GM19035 (cell line): ENCODE measurements at regions not wholly inside any gene's neighbourhood (a gene's known extent, or its start where the extent isn't known, plus 50 kb on each side); places are given as distances from the start of the nearest gene placed in this dataset.

ENCODE experiments used
- ATAC-seq: cut with Tn5 transposase; IDR thresholded peaks from one replicate; pipeline ENCODE4 v1.9.1; 2021; ENCODE audit not compliant: unreplicated experiment

DNA sequence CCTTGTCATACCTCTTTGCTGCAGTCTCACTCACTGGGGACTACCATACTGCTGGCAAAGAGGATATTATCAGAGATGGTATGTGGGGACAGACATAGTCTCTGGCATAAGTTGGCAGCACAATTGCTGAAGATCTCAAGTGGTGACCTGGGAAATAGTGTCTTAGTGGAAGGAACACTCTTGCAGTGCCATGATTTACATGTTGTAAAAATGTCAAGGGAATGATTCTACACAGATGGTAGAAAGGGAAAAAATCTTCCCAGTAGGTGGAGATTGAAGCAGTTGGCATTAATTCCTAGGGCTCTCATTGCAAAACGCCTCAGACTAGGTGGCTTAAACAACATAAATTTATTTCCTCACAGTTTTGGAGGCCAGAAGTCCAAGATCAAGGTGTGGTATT, 662.2 kb downstream of the DHX35 start:
- no peak for ATAC-seq

DNA sequence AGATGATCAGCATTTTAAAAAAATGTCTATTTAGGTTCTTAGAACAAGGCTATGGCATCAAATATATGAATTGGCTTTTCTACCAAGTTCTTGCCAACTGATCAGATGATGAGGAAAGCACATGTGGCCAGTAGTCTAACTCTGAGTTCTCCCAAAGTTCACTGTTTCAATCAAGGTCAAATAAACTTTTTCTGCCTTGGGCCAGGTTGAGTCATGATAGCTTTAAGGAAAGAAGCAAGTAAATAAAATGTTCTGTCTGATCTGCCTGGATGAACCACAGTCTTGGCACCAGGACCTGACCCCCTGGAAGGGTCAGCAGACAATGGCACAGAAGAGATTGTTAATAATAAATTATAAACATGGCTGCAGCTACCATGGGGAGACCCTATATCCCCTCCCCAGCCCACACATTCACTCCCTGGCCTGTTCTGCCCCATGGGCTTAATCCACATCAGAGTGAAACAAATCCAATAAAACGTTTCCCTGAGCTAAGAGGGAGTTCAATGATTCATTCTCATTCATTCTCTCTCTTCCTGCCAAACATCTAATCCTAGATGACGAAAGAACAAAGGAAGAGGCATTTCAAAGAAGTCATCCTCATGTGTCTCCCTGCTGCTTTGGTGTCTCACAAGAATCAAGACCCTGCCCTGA, 661.6 kb downstream of the DHX35 start:
- ATAC-seq = no peak

GRCh38 chr20:39619271-39619785, 657.2 kb downstream of the DHX35 start:
- ATAC-seq = no peak

GRCh38 chr20:39611901-39612300, 649.8 kb downstream of the DHX35 start:
- ATAC-seq = no peak

DNA sequence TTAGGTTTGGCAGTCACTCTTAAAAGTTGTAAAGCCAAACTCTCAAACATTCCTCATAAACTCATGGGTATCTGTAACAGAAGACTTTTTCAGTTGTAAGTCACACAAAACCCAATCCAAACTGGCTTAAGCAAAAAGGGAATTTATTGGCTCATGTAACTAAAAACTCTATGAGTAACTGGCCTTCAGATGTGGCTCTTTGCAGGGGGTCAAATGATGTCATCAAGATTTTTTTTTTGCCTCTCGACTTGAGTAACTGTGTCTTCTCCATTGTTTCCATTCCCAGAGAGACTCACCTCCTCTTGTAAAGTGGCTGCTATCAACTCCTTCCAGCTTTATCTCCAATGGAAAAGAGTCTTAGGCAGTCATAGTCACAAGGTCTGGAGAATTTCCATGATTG, 645.0 kb downstream of the DHX35 start:
- no peak for ATAC-seq

- ATAC-seq = no peak
Measured at GRCh38 chr20:39605908-39606307, 643.8 kb downstream of the DHX35 start.

DNA sequence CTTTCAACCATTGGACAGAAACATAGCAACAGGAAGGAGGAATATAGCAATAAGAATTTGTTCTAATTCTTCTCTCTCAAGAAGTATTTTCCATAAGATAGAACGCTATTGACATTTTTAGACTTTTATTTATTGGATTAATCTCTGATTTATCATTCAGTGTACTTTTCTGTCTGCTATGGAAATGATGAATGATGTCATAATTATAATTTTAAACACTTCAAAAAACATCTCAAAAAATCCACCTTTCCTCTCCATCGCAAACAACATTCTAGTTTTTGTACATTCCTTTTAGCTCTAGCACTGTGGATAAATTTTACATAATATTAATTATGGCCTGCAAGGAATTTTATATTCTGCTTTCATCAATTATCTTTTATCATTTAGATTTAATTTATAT, 643.2 kb downstream of the DHX35 start:
- ATAC-seq = no peak

DNA sequence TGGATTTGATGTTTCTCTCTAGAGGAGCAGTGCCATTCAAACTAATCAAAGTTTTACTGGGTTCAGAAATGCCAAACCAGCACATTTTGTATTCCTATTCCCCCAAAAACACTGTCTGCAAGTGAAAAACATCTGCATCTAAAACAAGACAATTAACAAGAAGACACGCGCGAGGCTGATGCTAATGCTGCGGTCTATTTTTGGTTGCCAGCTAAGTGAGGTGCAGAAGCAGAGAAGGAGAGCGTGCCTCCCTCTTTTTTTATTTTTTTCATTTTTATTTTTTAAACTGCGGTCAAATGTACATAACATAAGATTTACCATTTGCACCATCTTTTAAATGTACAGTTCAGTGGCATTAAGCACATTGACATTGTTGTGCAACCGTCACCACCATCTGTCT, 641.1 kb downstream of the DHX35 start:
- ATAC-seq = no peak

DNA sequence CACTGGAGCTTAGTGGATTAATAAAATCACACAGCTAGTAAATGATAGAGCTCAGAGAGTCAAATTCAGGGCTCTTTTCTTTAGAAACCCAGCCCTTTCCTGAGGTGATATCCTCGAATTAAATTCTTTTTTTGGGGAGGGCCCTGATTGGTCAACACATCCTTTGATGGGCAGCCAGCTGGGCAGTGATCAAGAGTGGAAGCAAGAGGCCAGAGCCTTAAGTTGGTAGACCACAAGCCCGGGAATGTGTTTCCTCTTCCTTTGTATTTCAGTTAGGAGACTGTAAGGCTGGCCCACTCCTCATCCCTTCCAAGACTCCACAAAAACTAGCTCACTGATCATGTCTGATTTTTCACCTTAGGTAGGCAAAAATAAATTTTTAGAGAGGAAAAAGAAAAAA, 640.5 kb downstream of the DHX35 start:
- no peak for ATAC-seq

GRCh38 chr20:39600871-39601270, 638.7 kb downstream of the DHX35 start:
- ATAC-seq = no peak

- ATAC-seq = no peak
Measured at GRCh38 chr20:39600156-39600555, 638.0 kb downstream of the DHX35 start.

GRCh38 chr20:39596554-39596953, 634.4 kb downstream of the DHX35 start:
- ATAC-seq = no peak

DNA sequence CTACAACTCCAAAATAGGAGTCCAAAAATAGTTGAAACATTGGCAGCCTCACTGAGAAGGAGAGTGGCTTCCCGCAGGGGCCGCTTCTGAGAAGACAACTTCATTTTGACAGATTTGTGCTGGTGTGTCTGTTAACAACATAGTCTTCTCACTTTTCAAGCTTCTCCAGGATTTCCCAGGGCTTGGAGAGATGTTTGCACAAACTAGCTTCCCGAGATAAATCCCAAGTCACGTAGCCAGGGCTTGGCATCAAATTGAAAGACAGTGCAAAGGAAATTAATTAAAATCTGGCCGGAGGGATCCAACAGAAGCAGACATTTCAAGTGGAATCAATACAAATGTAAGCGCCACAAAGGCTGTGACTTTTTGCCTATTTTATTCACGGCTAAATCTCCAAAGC, 630.2 kb downstream of the DHX35 start:
- no peak for ATAC-seq

DNA sequence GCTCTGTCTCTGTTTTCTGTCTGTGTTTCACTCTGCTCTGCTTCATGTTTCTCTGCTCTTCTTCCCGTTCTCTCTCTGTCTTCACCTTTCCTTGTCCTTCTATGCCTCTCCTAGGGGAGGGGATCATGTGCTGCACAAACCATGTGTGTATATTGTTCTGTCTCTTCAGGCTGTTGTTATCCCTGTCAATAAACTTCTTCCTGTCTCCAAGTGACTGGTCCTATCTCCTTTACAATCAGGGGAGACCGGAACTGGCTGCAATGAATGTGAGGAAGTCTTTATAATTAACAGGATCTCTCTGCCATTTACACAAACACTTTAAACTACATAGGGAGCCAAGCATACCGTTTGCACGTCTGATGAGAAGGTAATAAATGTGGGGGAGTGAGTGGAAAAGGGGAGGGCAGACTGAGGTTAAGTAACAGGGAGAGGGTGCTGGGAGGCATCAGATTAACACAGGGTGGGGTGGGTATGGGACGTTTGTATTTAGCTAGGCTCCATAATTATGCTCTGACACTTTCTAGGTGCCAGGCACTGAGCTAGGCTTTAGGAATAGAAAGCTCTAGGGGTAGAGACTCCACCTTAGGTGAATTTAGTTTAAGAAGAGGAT, 626.1 kb downstream of the DHX35 start:
- no peak for ATAC-seq

- no peak for ATAC-seq
Measured at GRCh38 chr20:39581034-39581433, 618.9 kb downstream of the DHX35 start.

- no peak for ATAC-seq
Measured at GRCh38 chr20:39576771-39577170, 614.6 kb downstream of the DHX35 start.

- ATAC-seq = no peak
Measured at GRCh38 chr20:39574061-39574460, 611.9 kb downstream of the DHX35 start.

DNA sequence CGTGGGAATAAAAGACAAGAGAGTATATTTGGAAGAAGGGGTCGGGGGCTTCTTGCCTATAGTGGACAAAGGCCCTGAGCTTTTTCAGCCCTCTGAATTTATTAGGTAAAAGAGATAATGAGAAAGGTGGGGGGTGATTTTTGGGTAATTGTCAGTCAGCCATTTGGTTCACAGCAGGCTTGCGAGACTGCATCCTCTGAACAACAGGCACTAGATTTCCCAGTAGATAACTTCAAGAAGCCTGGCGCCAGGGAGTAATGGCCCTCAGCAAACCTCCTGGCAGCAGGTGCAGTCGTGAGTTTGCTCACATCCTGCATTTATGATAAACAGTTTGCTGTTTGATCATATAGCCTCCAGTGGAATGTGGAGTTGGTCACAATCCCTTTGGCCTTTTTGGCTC, 609.0 kb downstream of the DHX35 start:
- no peak for ATAC-seq

DNA sequence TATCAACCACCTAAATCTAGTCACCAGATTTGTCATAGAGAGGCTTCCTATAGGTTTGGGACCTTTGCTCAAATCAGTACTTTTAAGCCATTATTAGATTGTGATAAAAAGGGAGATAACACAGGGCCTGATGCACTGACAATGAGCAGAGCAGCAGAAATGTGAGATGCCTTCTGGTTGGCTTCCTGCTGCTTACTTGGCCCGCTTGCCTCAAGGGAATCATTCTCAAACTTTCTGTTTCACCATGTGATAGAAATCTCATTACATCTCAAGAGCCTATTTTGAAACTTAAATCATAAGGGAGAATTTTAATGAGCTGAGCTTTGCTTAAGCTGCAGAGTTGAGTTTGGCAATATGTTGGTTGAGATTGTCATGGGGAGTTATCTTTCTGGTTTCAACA, 606.0 kb downstream of the DHX35 start:
- peak; percentile 49 for ATAC-seq

- peak; percentile 50 for ATAC-seq
Measured at GRCh38 chr20:39563349-39563748, 601.2 kb downstream of the DHX35 start.

- ATAC-seq = no peak
Measured at GRCh38 chr20:39554341-39554740, 592.2 kb downstream of the DHX35 start.

DNA sequence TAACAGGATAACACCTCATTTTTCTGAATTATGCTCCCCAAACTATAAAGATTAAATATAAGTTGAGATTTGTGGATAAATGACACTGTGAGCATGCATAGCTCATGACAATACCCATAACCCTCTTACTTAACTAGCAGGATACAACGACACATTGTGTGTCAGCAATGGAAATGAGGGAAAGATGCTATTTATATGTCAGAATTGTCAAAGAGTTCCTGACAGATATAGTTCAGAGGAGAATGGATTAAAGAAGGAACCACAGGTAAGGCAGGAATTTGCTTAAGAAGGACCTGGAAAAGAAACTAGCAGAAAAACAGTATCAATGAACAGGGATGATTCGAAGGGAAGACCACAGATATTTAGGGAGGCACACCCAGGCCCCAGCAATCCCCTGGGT, 591.0 kb downstream of the DHX35 start:
- ATAC-seq = no peak

- ATAC-seq = no peak
Measured at GRCh38 chr20:39549733-39550132, 587.6 kb downstream of the DHX35 start.
